HG03045 (cell line): ENCODE measurements at regions not wholly inside any gene's neighbourhood (a gene's known extent, or its start where the extent isn't known, plus 50 kb on each side); places are given as distances from the start of the nearest gene placed in this dataset.

Experiments used
- ATAC-seq: cut with Tn5 transposase; IDR thresholded peaks from one replicate; pipeline ENCODE4 v1.9.1; 2021; ENCODE audit warnings: mild to moderate bottlenecking, moderate library complexity; ENCODE audit not compliant: unreplicated experiment

- no peak for ATAC-seq
Measured at GRCh38 chr1:239816081-239816782, 275.5 kb upstream of the FMN2 start.

- no peak for ATAC-seq
Measured at GRCh38 chr1:239817276-239817675, 274.4 kb upstream of the FMN2 start.

GRCh38 chr1:239817801-239818200, 273.9 kb upstream of the FMN2 start:
- no peak for ATAC-seq

DNA sequence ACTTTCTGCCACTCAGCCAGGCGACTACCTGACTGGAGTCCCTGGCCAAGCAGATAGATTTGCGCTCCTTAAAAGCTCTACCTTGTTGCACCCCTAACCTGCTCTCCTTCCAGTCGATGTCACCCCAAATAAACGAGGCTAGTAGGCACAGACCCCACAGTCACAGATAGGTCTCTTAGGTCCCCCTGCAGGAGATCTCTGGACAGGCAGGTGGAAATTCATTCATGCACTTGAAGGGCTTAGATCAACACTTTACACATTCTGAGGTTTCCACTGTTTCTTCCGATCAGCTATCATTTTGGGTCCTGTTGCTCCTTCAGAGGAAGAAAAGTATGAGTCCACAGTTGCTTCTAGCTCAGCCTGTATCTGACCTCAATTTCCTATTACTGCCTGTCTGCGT, 272.6 kb upstream of the FMN2 start:
- no peak for ATAC-seq

GRCh38 chr1:239819756-239820250, 271.9 kb upstream of the FMN2 start:
- ATAC-seq, result no peak

- ATAC-seq, result no peak
Measured at GRCh38 chr1:239823852-239824251, 267.8 kb upstream of the FMN2 start.

DNA sequence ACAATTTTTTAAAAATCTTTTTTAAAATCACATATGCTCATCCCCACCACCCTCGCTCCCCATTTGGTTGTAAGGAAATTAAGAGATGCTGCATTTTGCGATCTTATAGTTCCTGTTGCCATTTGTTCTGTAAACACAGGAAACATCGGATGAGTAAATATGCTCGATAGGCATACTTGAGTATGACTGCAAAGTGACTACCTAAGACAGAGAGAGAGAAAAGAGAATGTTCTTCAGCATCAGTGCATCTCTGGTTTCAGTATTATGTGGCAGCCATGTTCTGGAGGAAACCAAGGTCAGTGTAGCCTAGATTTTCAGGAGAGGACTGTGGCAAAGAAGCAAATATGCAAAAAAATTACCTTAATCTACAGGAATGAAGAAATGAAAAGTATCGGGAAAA, 265.5 kb upstream of the FMN2 start:
- ATAC-seq, result no peak

GRCh38 chr1:239826736-239827135, 264.9 kb upstream of the FMN2 start:
- ATAC-seq, result no peak

- no peak for ATAC-seq
Measured at GRCh38 chr1:239829535-239829934, 262.1 kb upstream of the FMN2 start.

GRCh38 chr1:239831577-239832355, 259.9 kb upstream of the FMN2 start:
- no peak for ATAC-seq

GRCh38 chr1:239833723-239834122, 258.0 kb upstream of the FMN2 start:
- ATAC-seq, result no peak

DNA sequence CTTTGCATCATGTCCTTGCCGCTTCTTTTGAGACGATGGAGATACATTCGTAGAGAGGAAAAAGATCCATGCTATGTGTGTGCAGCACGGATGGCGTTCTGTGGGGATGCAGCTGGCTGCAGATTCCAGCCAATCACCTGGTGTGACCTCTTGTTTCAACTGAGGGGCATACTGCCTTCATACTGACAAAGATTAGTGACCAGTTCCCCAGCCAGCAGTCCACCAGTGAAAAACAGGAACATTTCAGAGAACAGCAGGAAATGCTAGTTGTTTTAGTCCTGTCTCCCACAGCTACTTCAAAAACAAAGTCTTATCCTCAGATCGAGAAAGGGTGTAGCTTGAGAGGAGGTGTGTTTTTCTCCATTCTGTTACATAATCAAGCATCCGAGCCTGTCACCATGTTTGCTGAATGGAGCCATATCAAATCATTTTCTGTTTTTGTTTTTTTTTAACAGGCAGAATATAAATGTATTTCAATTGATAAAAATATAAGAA, 255.7 kb upstream of the FMN2 start:
- ATAC-seq, result no peak

GRCh38 chr1:239840336-239840735, 251.3 kb upstream of the FMN2 start:
- ATAC-seq, result no peak

DNA sequence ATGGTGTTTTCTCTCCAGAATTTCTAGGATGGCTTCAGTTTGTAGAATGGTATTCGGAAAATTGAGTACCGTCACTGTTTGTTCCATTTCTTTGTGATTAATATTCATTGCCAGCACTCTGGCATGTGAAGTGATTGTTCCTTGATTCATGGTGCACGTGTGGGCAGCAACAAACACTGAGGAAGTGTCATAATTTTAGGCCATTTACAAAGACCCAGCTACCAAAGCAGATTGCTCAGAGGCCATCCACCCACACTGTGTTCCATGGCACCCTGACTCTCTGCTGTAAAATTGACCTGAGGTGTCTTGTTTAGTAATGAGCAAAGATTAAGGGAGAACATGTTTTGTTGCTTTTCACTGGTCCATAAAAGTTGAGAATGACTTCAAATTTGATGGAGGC, 250.9 kb upstream of the FMN2 start:
- no peak for ATAC-seq

DNA sequence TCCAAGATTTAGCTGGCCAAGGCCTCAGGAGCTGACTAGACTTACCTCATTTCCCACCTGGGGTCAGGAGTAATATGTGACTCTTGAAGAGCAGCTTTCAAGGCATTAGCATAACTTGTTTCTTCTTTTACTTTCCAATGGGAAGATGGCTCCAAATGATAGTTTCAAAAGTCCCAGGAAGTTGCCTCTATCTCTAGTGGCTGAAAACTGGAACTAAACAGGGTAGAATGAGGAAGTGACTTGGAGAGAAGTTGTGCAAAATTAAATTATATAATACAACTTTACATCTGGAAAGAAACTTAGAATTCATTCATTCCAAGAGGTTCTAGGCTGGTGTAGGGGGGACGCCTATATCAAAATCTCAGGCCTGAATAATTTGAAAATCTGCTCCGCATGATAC, 250.1 kb upstream of the FMN2 start:
- no peak for ATAC-seq

GRCh38 chr1:239843541-239843940, 248.1 kb upstream of the FMN2 start:
- no peak for ATAC-seq

- no peak for ATAC-seq
Measured at GRCh38 chr1:239844833-239845232, 246.8 kb upstream of the FMN2 start.

DNA sequence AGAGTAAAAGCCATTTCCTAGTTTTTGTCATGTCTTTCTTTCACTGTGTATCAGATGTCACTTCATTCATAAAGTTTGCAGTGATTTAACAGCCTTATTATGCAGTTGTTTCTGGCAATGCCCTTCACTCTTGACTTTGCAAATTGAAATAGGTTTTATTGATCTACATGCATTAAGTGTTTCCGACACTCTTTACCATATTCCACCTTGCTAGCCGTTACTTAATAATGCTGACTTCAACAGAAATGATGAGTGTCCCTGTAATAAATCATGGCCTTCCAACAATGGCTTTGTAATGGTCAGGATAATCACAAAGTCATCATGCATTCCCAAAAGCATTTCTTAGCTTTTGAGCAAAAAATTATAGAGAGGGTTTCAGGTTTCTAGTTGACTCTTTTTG, 236.8 kb upstream of the FMN2 start:
- no peak for ATAC-seq

GRCh38 chr1:239856067-239856466, 235.6 kb upstream of the FMN2 start:
- no peak for ATAC-seq

DNA sequence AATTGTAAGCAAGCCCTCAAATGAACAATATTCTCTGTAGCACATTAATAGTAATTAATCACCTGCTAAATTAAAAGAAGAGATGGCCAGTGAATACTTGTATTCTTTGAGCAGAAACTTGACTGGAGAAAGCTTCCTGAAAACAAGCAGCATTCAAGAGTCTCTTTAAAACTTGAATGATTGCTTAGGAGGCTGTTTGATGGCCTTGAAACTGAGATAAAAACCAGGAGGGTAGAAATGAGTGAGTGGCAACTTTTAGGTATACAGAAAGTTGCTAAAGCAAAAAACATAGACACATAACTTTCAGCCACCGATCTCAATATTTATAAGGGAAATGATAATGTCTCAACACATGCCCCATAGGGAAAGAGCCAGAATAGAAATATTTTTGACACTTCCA, 234.8 kb upstream of the FMN2 start:
- no peak for ATAC-seq

DNA sequence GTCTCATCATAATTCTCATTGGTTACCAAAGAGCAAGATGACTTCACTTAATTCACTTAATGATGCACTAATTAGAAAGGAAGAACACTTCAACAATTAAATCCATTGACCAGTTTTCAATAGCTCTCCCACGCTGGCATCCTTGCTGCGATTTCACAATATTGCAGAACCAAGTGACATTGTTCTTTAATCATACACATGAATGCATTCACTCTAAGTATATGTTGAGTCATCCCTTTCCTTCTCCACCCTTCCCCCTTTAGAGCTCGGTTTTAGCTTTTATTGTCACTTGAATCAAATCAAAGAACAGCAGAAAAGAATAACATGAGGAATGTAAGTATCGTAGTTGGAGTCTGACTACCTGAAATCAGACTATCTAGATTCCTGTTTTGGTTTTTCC, 233.6 kb upstream of the FMN2 start:
- no peak for ATAC-seq

DNA sequence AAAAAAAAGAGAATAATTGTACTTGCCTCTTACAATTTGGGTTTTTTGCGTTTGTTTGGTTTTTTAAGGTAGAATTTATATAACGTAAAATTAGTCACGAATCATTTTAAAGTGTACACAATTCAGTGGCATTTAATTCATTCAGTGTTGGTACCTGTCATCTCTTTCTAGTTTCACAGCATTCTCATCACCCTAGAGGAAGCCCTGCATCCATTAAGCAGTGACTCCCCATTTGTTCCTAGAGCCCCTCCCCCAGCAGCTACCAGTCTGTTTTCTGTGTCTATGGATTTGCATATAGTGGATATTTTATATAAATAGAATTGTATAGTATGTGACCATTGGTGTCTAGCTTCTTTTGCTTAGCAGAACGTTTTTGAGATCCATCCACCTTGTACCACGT, 233.2 kb upstream of the FMN2 start:
- ATAC-seq, result no peak
